BJ (cell line): ENCODE measurements at regions not wholly inside any gene's neighbourhood (a gene's known extent, or its start where the extent isn't known, plus 50 kb on each side); places are given as distances from the start of the nearest gene placed in this dataset.
A peak's percentile ranks its signal among the peaks of the same experiment; 100 is the strongest.

Source experiments
- CTCF ChIA-PET: fragments of 350-600 bp; formaldehyde crosslinking; extraction: SDS; loops from one replicate; lab custom pipeline; 2021; ENCODE audit warnings: antibody characterized with exemption, inconsistent platforms; lab: Yijun Ruan, JAX
- POLR2A ChIA-PET: fragments of 300-600 bp; sonication (Branson Sonifier 250); formaldehyde crosslinking; extraction: SDS; loops from one replicate; lab custom pipeline; 2021; ENCODE audit warnings: antibody characterized with exemption; lab: Charles Lee
- DNase-seq: peaks from one replicate; pipeline ENCODE4 v3.0.0-alpha.2; 2011; ENCODE audit warnings: low read depth
- H3K27me3 ChIP-seq: 2 replicates; pipeline ENCODE4 v1.6.0; 2011; ENCODE audit warnings: low read length; ENCODE audit not compliant: control insufficient read depth, insufficient read depth
- H3K36me3 ChIP-seq: 2 replicates; pipeline ENCODE4 v1.5.1; 2011; ENCODE audit warnings: low read length; ENCODE audit not compliant: control insufficient read depth, insufficient read depth
- H3K4me3 ChIP-seq: 2 replicates; pipeline ENCODE4 v1.5.1; 2011; ENCODE audit warnings: low read depth, mild to moderate bottlenecking, control low read depth, low read length
- CTCF ChIP-seq: IDR thresholded peaks from 2 replicates; pipeline ENCODE4 v1.5.1; 2011; ENCODE audit warnings: low read depth, mild to moderate bottlenecking, control low read depth, inconsistent platforms, low read length, moderate library complexity; ENCODE audit not compliant: insufficient read depth

GRCh38 chr3:160163229-160163878, 61.9 kb upstream of the C3orf80 start:
- Histone ChIP-seq H3K27me3 (no peaks in the 10 kb centered on the region), H3K36me3 (no peaks in the 10 kb centered on the region), H3K4me3 (no peak overlapping the region)
- ChIA-PET CTCF (interaction anchor here (0.7 to 4.2 kb wide), 30 partner anchors 8 to 256 kb away, joined by 3 to 34 read pairs (median 4); no protein-coding TSS in a partner anchor), POLR2A (no interaction called here)
- no peak for DNase-seq
- peak; percentile 42 for TF ChIP-seq CTCF

GRCh38 chr3:160168246-160168645, 57.0 kb upstream of the C3orf80 start:
- no peak for DNase-seq
- Histone ChIP-seq H3K4me3 (no peak overlapping the region), H3K27me3 (no peaks in the 10 kb centered on the region), H3K36me3 (no peaks in the 10 kb centered on the region)
- ChIA-PET CTCF (no interaction called here), POLR2A (no interaction called here)
- no peak for TF ChIP-seq CTCF

GRCh38 chr3:160169139-160169976, 55.9 kb upstream of the C3orf80 start:
- POLR2A ChIA-PET = no interaction called here
- no peaks in the 10 kb centered on the region for H3K27me3 ChIP-seq
- H3K4me3 ChIP-seq = no peak overlapping the region
- DNase-seq = peak; percentile 86
- no peak for TF ChIP-seq CTCF
- CTCF ChIA-PET = interaction anchor here (0.6 to 1.2 kb wide), 2 partner anchors 54 to 330 kb away, joined by 3 read pairs; partner anchors contain the start of gene SCHIP1
- no peaks in the 10 kb centered on the region for H3K36me3 ChIP-seq

- TF ChIP-seq CTCF = no peak
- Histone ChIP-seq H3K36me3 (no peaks in the 10 kb centered on the region), H3K4me3 (no peak overlapping the region), H3K27me3 (no peaks in the 10 kb centered on the region)
- ChIA-PET CTCF (interaction anchor here (1.0 to 1.4 kb wide), 4 partner anchors 8 to 244 kb away, joined by 3 to 5 read pairs (median 4); no protein-coding TSS in a partner anchor), POLR2A (no interaction called here)
- DNase-seq = no peak
Measured at GRCh38 chr3:160170409-160171370, 54.5 kb upstream of the C3orf80 start.
